Kidney epithelial cell (primary cell): ENCODE measurements at regions not wholly inside any gene's neighbourhood (a gene's known extent, or its start where the extent isn't known, plus 50 kb on each side); places are given as distances from the start of the nearest gene placed in this dataset.

Experiments
- DNase-seq: peaks from one replicate; pipeline ENCODE4 v3.0.0-alpha.2; 2010; ENCODE audit warnings: low read depth
- H3K27me3 ChIP-seq: 2 replicates; pipeline ENCODE4 v1.6.0; 2011; ENCODE audit warnings: low read length; ENCODE audit not compliant: control insufficient read depth, insufficient read depth
- H3K36me3 ChIP-seq: 2 replicates; pipeline ENCODE4 v1.5.1; 2011; ENCODE audit warnings: low read length; ENCODE audit not compliant: control insufficient read depth, insufficient read depth
- H3K4me3 ChIP-seq: 2 replicates; pipeline ENCODE4 v1.5.1; 2011; ENCODE audit warnings: low read depth, mild to moderate bottlenecking, control low read depth, low read length
- CTCF ChIP-seq: IDR thresholded peaks from 2 replicates; pipeline ENCODE4 v1.5.1; 2011; ENCODE audit warnings: mild to moderate bottlenecking, moderate library complexity, low read length, control low read depth, inconsistent platforms; ENCODE audit not compliant: insufficient read depth, poor library complexity, severe bottlenecking

- Histone ChIP-seq H3K27me3 (no peaks in the 10 kb centered on the region), H3K36me3 (no peaks in the 10 kb centered on the region), H3K4me3 (no peak overlapping the region)
- TF ChIP-seq CTCF: no peak
- DNase-seq: no peak
These were observed 1413.8 kb downstream of the SI start for GRCh38 chr3:163664466-163664865.

GRCh38 chr3:163657088-163657487, 1421.2 kb downstream of the SI start:
- no peak for DNase-seq
- Histone ChIP-seq H3K36me3 (no peaks in the 10 kb centered on the region), H3K4me3 (no peak overlapping the region), H3K27me3 (no peaks in the 10 kb centered on the region)
- TF ChIP-seq CTCF: no peak

- H3K4me3 ChIP-seq: no peak overlapping the region
- no peak for TF ChIP-seq CTCF
- H3K36me3 ChIP-seq: no peaks in the 10 kb centered on the region
- H3K27me3 ChIP-seq: no peaks in the 10 kb centered on the region
- DNase-seq: no peak
These were observed 1423.3 kb downstream of the SI start for GRCh38 chr3:163655021-163655420.

GRCh38 chr3:163644172-163644571, 1434.1 kb downstream of the SI start:
- Histone ChIP-seq H3K4me3 (no peak overlapping the region), H3K27me3 (no peaks in the 10 kb centered on the region), H3K36me3 (no peaks in the 10 kb centered on the region)
- no peak for DNase-seq
- no peak for TF ChIP-seq CTCF

- no peak for TF ChIP-seq CTCF
- H3K4me3 ChIP-seq: no peak overlapping the region
- no peaks in the 10 kb centered on the region for H3K36me3 ChIP-seq
- H3K27me3 ChIP-seq: no peaks in the 10 kb centered on the region
- no peak for DNase-seq
These were observed 1445.6 kb downstream of the SI start for GRCh38 chr3:163632722-163633121.

GRCh38 chr3:163626753-163627152, 1451.5 kb downstream of the SI start:
- Histone ChIP-seq H3K4me3 (no peak overlapping the region), H3K27me3 (no peaks in the 10 kb centered on the region), H3K36me3 (no peaks in the 10 kb centered on the region)
- no peak for TF ChIP-seq CTCF
- DNase-seq: no peak
